Activated CD8-positive, alpha-beta memory T cell treated with anti-CD3 and anti-CD28 coated beads for 36 hours (primary cell): ENCODE measurements at regions not wholly inside any gene's neighbourhood (a gene's known extent, or its start where the extent isn't known, plus 50 kb on each side); places are given as distances from the start of the nearest gene placed in this dataset.

ENCODE experiments used
- CTCF ChIA-PET: fragments of 350-600 bp; sonication (Branson Sonifier 250); formaldehyde crosslinking; loops from one replicate; lab custom pipeline; 2021; ENCODE audit warnings: antibody characterized with exemption; lab: Charles Lee
- POLR2A ChIA-PET: fragments of 350-600 bp; sonication (Branson Sonifier 250); formaldehyde crosslinking; loops from one replicate; lab custom pipeline; 2021; ENCODE audit warnings: antibody characterized with exemption; lab: Charles Lee

DNA sequence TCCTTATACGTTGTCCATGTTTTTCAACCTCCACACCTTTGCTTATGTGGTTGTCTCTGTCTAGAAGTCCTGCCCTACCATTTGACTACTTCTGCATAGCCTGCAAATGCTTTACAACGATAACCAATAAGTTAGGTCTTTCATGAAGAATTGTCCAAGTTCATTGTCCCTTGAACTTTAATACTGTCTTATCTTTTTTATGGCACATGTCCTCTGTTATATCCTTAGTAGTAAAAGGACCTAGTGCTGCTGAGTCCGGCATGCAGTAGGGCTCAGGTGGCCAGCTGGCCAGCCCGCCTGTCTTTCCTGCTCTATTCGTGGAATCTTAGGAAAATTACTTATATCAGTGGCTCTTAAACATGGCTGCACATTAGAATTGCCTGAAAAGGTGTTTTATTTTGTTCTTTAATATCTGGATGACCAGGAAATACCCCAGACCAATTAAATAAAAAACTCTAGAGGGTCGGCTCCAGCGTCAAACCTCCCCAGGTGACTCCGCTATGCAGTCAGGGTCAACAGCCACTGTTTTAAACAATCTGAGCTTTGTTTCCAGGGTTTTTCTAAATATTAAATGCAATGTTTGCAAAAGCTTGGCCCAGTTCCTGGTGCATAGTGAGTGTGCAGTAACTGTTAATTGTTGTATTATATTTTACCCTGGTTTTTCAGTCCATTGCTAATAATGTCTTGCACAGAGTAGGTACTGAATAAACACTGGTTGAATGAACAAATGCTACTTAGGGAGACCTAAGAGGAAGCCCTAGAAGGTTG lies 64.6 kb upstream of the SESN3 start:
- ChIA-PET CTCF (no interaction called here), POLR2A (no interaction called here)

GRCh38 chr11:95294701-95295100 lies 63.7 kb upstream of the SESN3 start:
- CTCF ChIA-PET, result no interaction called here

DNA sequence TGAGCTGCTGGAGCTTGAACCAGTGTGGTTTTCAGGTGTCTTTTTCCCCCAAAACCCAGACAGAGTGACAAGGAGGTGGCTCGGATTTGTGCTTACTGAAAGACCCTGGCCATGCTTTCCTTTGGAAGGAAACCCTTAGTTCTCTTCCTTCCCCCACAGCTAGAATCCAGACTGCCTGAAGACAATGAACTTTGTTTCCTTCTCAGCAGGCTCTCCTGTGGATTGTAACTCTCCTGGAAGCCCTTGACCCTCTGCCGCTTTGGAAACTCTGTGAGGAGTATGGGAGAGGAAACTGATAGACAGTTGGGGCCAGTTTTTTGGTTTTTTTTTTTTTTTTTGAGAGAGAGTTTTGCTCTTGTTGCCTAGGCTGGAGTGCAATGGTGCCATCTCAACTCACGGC lies 62.1 kb upstream of the SESN3 start:
- CTCF ChIA-PET, result interaction anchor here (0.7 to 0.9 kb wide), 2 partner anchors 29 to 64 kb away, joined by 5 to 6 read pairs; no protein-coding TSS in a partner anchor
- POLR2A ChIA-PET, result no interaction called here

More at GRCh38 chr11:95294701-95295100, 63.7 kb upstream of the SESN3 start:
- POLR2A ChIA-PET, result no interaction called here

- CTCF ChIA-PET, result no interaction called here
- POLR2A ChIA-PET, result no interaction called here
Measured at GRCh38 chr11:95291946-95292345, 60.9 kb upstream of the SESN3 start.

GRCh38 chr11:95289378-95290101 lies 58.5 kb upstream of the SESN3 start:
- ChIA-PET CTCF (no interaction called here), POLR2A (no interaction called here)

GRCh38 chr11:95284057-95285052 lies 53.4 kb upstream of the SESN3 start:
- CTCF ChIA-PET, result no interaction called here
- POLR2A ChIA-PET, result no interaction called here

GRCh38 chr11:95283650-95284049 lies 52.6 kb upstream of the SESN3 start:
- ChIA-PET CTCF (no interaction called here), POLR2A (no interaction called here)

- ChIA-PET CTCF (no interaction called here), POLR2A (no interaction called here)
Measured at GRCh38 chr11:95283146-95283545, 52.1 kb upstream of the SESN3 start.

- ChIA-PET CTCF (interaction anchor here (0.6 kb wide), 1 partner anchor 8 kb away, joined by 3 read pairs; no protein-coding TSS in a partner anchor), POLR2A (no interaction called here)
Measured at GRCh38 chr11:95282291-95282751, 51.3 kb upstream of the SESN3 start.
